GM12878 (cell line): ENCODE measurements at regions not wholly inside any gene's neighbourhood (a gene's known extent, or its start where the extent isn't known, plus 50 kb on each side); places are given as distances from the start of the nearest gene placed in this dataset.

Source experiments
- ATAC-seq: fragments of 200-7000 bp; cut with Tn5 transposase; 3 replicates; pipeline ENCODE4 v1.9.1; 2020; ENCODE audit warnings: mild to moderate bottlenecking, moderate library complexity
- BruUV-seq: library from RNA; stranded (reverse); fragments of 400-500 nt; replicated peaks from 2 replicates; lab custom pipeline; 2021; lab: Mats Ljungman, UMichigan
- CTCF ChIA-PET: fragments of 300-600 bp; sonication (Branson Sonifier 250); formaldehyde crosslinking; extraction: SDS; loops from one replicate; lab custom pipeline; 2021; ENCODE audit warnings: inconsistent platforms; lab: Yijun Ruan, JAX
- POLR2A ChIA-PET: fragments of 350-600 bp; formaldehyde crosslinking; extraction: SDS; loops from one replicate; lab custom pipeline; 2021; ENCODE audit warnings: inconsistent platforms; lab: Charles Lee
- RAD21 ChIA-PET: fragments of 300-600 bp; sonication (Branson Sonifier 250); formaldehyde crosslinking; loops from one replicate; lab custom pipeline; 2023; ENCODE audit warnings: antibody characterized with exemption; ENCODE audit not compliant: unreplicated experiment; lab: Charles Lee
- SMC1A ChIA-PET: fragments of 300-600 bp; sonication (Branson Sonifier 250); formaldehyde crosslinking; loops from one replicate; lab custom pipeline; 2023; ENCODE audit not compliant: unreplicated experiment, uncharacterized antibody; lab: Charles Lee
- DNase-seq: peaks from one replicate; pipeline ENCODE4 v3.0.0-alpha.2; 2011; ENCODE audit warnings: low read depth, low spot score
- FAIRE-seq: peaks from 3 replicates; lab custom pipeline; 2011; peaks lifted over from hg19 to GRCh38; lab: Jason Lieb, UNC
- H2AFZ ChIP-seq: 2 replicates; pipeline ENCODE4 v1.6.0; 2011; ENCODE audit warnings: low read depth, low read length, control low read depth; ENCODE audit not compliant: control insufficient read depth
- H3K27ac ChIP-seq: 2 replicates; pipeline ENCODE4 v1.5.1; 2011; ENCODE audit warnings: control low read depth; ENCODE audit not compliant: control insufficient read depth, insufficient read depth
- H3K27me3 ChIP-seq, 2 experiments: replicated peaks in 1 of 2; 2 replicates each; pipeline versions ENCODE4 v1.6.0 to v1.6.1; 2011; ENCODE audit warnings: low read length in 1 of 2; ENCODE audit not compliant: control insufficient read depth in 2 of 2, insufficient read depth in 2 of 2
- H3K36me3 ChIP-seq, 2 experiments: 2 replicates each; pipeline ENCODE4 v1.5.1; 2011; ENCODE audit warnings: low read length in 1 of 2; ENCODE audit not compliant: control insufficient read depth in 2 of 2, insufficient read depth in 2 of 2
- H3K4me1 ChIP-seq: 2 replicates; pipeline ENCODE4 v1.6.1; 2011; ENCODE audit warnings: mild to moderate bottlenecking, low read length, moderate library complexity, mixed read lengths; ENCODE audit not compliant: control insufficient read depth, insufficient read depth
- H3K4me2 ChIP-seq: 2 replicates; pipeline ENCODE4 v1.6.0; 2011; ENCODE audit warnings: control low read depth; ENCODE audit not compliant: control insufficient read depth, insufficient read depth
- H3K4me3 ChIP-seq: fragments of 200-600 bp; sonication (generic); 2 replicates; pipeline ENCODE4 v1.5.1; 2016
- H3K79me2 ChIP-seq: 2 replicates; pipeline ENCODE4 v1.6.0; 2011; ENCODE audit warnings: low read length; ENCODE audit not compliant: control insufficient read depth, insufficient read depth
- H3K9ac ChIP-seq: 2 replicates; pipeline ENCODE4 v1.8.0; 2011; ENCODE audit warnings: low read length, control low read depth, mixed read lengths; ENCODE audit not compliant: control insufficient read depth, insufficient read depth
- H3K9me3 ChIP-seq: replicated peaks from 3 replicates; pipeline ENCODE4 v1.5.1; 2011; ENCODE audit warnings: mild to moderate bottlenecking, low read length; ENCODE audit not compliant: control insufficient read depth, insufficient read depth
- H4K20me1 ChIP-seq: 2 replicates; pipeline ENCODE4 v1.6.0; 2011; ENCODE audit not compliant: control insufficient read depth, insufficient read depth
- CUX1 ChIP-seq: IDR thresholded peaks from 2 replicates; pipeline ENCODE4 v1.6.1; 2012; ENCODE audit warnings: improper control_type of control experiment, low read depth, low read length; ENCODE audit not compliant: insufficient replicate concordance
- EP300 ChIP-seq, 2 experiments: fragments of 150-350 bp in 1 of 2; IDR thresholded peaks; 2 replicates each; pipeline ENCODE4 v1.6.1; 2011 to 2012; ENCODE audit warnings: low read depth in 2 of 2, low read length in 2 of 2, borderline replicate concordance in 1 of 2, improper control_type of control experiment in 1 of 2, inconsistent platforms in 1 of 2; ENCODE audit not compliant: control insufficient read depth in 1 of 2
- MTA3 ChIP-seq: IDR thresholded peaks from 2 replicates; pipeline ENCODE4 v1.6.1; 2012; ENCODE audit warnings: low read length, inconsistent platforms, borderline replicate concordance
- SIN3A ChIP-seq: IDR thresholded peaks from 2 replicates; pipeline ENCODE4 v1.6.1; 2012; ENCODE audit warnings: low read depth, low read length, improper control_type of control experiment
- SIX5 ChIP-seq: IDR thresholded peaks from 2 replicates; pipeline ENCODE4 v1.6.1; 2011; ENCODE audit warnings: mild to moderate bottlenecking, low read depth, low read length, moderate library complexity; ENCODE audit not compliant: severe bottlenecking
- WGBS: methylation state at CpG from one replicate; pipeline ENCODE4 v1.1.6; 2016; ENCODE audit warnings: low lambda C conversion rate; ENCODE audit not compliant: insufficient replicate concordance, insufficient coverage; ENCODE audit errors: missing lambda C conversion rate; 5-methylcytosine and 5-hydroxymethylcytosine counted together
- in situ Hi-C: fragments of 300-500 bp; cut with MboI; formaldehyde crosslinking; loops from 9 replicates; pipeline ENCODE4 v1.14.3; 2018; ENCODE audit warnings: mixed read lengths
- intact Hi-C: fragments of 100-400 bp; cut with micrococcal nuclease; formaldehyde crosslinking; loops from one replicate; pipeline ENCODE4 v1.14.2; 2022; ENCODE audit not compliant: unreplicated experiment

DNA sequence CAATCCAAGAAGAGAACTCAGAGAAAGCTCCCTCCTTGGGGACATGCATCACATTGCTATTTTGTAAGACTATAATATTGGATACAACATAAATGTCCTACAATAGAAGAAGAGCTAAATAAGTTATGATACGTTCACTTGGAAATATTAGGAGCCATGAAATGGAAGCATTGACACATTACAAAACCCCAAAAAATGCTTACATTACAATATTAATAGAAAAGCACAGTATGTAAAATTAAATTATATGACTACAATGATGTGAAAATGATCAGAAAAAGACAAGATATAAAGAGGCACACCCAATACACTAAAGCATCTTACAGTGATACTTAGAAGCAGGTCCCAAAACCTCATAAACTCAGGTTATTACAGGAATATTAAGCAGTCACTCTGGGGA is 694.1 kb downstream of the TOX3 start:
- H3K4me3 ChIP-seq, result no peak overlapping the region
- TF ChIP-seq EP300 (IDR thresholded peaks at IDR 0.05; ENCODE audit: borderline replicate concordance in 1 of 2, control insufficient read depth in 1 of 2, low read depth in 2 of 2, low read length in 2 of 2), result no peak
- TF ChIP-seq SIN3A, result no peak
- TF ChIP-seq CUX1, result no peak
- no peak for TF ChIP-seq SIX5
- no peak for TF ChIP-seq MTA3
- TF ChIP-seq, all 136 proteins: peak for 0
- Histone ChIP-seq H2AFZ (no peak overlapping the region), H3K36me3 (no peaks in the 10 kb centered on the region), H3K27me3 (no peaks in the 10 kb centered on the region), H3K4me1 (no peaks in the 10 kb centered on the region), H4K20me1 (no peaks in the 10 kb centered on the region), H3K9ac (no peak overlapping the region), H3K79me2 (no peaks in the 10 kb centered on the region), H3K4me2 (no peak overlapping the region), H3K27ac (no peak overlapping the region), H3K9me3 (no peaks in the 10 kb centered on the region)
- FAIRE-seq (no peak), ATAC-seq (no peak), DNase-seq (no peak)
- SMC1A ChIA-PET, result no interaction called here
- RAD21 ChIA-PET, result no interaction called here
- in situ Hi-C loops, result no loop called here
- intact Hi-C loops, result no loop called here
- POLR2A ChIA-PET, result no interaction called here
- CTCF ChIA-PET, result no interaction called here
- WGBS, result 0% methylated on average over 1 of the region's 1 CpG
- BruUV-seq, result no TSS peak
